ENCODE measurements at regions not wholly inside any gene's neighbourhood (a gene's known extent, or its start where the extent isn't known, plus 50 kb on each side); places are given as distances from the start of the nearest gene placed in this dataset.

DNA sequence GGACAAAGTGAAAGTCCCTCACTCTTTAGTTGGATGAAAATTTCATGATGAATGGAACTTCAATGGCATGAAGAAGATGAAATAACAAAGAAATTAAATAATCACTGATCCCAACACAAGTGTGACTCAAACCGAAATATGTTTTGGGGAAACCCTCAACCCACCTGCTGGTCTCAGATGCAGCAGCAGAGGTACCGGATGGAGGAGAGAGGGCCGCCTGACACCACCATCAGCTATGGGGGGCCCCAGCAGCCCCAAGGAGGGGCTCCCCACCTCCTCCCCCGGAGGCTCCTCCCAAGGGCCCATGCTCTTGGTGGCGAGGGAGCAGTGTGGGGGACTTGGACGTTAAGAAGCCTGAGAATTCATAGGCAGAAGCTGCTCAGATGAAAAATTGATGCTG, 137.2 kb upstream of the ADARB2 start:
- no peaks in the 10 kb centered on the region for H3K4me1 ChIP-seq (ENCODE audit: insufficient read depth, poor library complexity, severe bottlenecking)
- H3K36me3 ChIP-seq (ENCODE audit: low read depth) = no peaks in the 10 kb centered on the region
- ATAC-seq (ENCODE audit: low read depth) = no peak
- TF ChIP-seq, protein P1, sequence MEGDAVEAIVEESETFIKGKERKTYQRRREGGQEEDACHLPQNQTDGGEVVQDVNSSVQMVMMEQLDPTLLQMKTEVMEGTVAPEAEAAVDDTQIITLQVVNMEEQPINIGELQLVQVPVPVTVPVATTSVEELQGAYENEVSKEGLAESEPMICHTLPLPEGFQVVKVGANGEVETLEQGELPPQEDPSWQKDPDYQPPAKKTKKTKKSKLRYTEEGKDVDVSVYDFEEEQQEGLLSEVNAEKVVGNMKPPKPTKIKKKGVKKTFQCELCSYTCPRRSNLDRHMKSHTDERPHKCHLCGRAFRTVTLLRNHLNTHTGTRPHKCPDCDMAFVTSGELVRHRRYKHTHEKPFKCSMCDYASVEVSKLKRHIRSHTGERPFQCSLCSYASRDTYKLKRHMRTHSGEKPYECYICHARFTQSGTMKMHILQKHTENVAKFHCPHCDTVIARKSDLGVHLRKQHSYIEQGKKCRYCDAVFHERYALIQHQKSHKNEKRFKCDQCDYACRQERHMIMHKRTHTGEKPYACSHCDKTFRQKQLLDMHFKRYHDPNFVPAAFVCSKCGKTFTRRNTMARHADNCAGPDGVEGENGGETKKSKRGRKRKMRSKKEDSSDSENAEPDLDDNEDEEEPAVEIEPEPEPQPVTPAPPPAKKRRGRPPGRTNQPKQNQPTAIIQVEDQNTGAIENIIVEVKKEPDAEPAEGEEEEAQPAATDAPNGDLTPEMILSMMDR (IDR thresholded peaks at IDR 0.05; ENCODE audit: poor library complexity, severe bottlenecking) = no peak
- no peaks in the 10 kb centered on the region for H3K9me3 ChIP-seq (ENCODE audit: severe bottlenecking)
- H3K4me3 ChIP-seq (ENCODE audit: severe bottlenecking) = no peak overlapping the region
- H3K27me3 ChIP-seq (ENCODE audit: insufficient read depth, poor library complexity, severe bottlenecking) = no peaks in the 10 kb centered on the region
- H3K27ac ChIP-seq (ENCODE audit: poor library complexity, severe bottlenecking) = no peak overlapping the region
- DNase-seq (ENCODE audit: low spot score) = no peak

DNA sequence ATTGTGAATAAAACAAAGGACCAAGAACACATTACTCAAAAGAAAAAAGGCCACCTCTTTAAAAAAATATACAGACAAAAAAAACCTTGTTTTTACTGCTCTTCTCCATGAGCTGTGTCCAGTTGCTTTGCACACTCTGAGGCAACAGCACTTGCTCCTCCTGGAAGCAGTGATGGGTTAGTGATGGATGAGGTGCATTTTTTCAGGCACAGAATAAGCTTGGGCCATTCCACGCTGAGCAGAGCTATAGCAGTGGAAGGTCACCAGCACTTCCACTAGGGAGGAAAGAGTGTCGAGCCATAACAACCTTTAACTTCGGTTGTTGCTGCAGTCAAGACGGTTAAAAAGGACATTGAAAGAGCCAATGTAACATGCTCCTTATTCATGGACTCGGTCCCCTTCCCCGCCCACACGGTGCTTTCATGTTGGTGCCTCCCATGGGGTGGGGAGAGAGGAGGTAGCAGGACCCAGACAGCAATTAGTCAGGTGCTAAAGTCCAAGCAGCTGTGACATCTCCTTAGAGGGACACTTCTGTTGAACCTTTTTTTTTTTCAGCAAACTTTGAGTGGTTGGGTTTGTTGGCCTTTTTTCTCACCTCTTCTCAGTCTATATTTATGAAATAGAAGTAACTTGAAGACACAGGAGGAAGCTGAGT, 136.5 kb upstream of the ADARB2 start:
- no peak for DNase-seq (ENCODE audit: low spot score)
- no peak overlapping the region for H3K4me3 ChIP-seq (ENCODE audit: severe bottlenecking)
- no peaks in the 10 kb centered on the region for H3K4me1 ChIP-seq (ENCODE audit: insufficient read depth, poor library complexity, severe bottlenecking)
- H3K36me3 ChIP-seq (ENCODE audit: low read depth) = no peaks in the 10 kb centered on the region
- no peak for ATAC-seq (ENCODE audit: low read depth)
- H3K27me3 ChIP-seq (ENCODE audit: insufficient read depth, poor library complexity, severe bottlenecking) = no peaks in the 10 kb centered on the region
- no peak overlapping the region for H3K27ac ChIP-seq (ENCODE audit: poor library complexity, severe bottlenecking)
- H3K9me3 ChIP-seq (ENCODE audit: severe bottlenecking) = no peaks in the 10 kb centered on the region
- TF ChIP-seq, protein P1 (IDR thresholded peaks at IDR 0.05; ENCODE audit: poor library complexity, severe bottlenecking) = no peak

DNA sequence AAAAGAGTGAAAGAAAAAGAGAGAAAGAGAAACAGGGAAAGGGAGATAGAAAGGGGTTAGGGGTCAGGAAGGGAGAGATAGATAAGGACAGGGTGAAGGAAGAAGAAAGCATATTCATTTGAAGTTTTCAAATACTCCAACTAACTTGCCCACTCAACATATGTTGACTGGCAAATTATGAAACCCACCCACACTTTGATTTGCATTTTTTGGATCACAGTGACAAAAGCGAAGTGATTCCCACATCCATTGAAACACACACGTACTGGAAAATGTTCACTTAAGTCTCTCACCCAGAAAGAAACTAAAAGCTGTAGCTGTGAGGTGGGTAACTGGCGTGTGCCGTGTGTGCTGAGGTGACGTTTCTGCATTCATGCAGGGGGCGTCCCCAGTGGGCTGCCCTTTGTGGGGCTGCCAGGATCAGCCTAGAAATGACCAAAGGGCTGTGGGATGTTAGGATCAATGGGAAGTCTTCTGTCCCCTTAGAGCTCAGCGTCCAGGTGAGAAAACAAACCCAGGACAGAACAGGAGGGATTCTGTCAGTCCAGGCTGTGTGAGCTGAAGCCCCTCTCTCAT, 134.9 kb upstream of the ADARB2 start:
- DNase-seq (ENCODE audit: low spot score) (no peak), ATAC-seq (ENCODE audit: low read depth) (no peak)
- H3K9me3 ChIP-seq (ENCODE audit: severe bottlenecking) = no peaks in the 10 kb centered on the region
- no peaks in the 10 kb centered on the region for H3K36me3 ChIP-seq (ENCODE audit: low read depth)
- TF ChIP-seq, protein P1 (IDR thresholded peaks at IDR 0.05; ENCODE audit: poor library complexity, severe bottlenecking) = no peak
- no peaks in the 10 kb centered on the region for H3K27me3 ChIP-seq (ENCODE audit: insufficient read depth, poor library complexity, severe bottlenecking)
- H3K4me1 ChIP-seq (ENCODE audit: insufficient read depth, poor library complexity, severe bottlenecking) = no peaks in the 10 kb centered on the region
- no peak overlapping the region for H3K27ac ChIP-seq (ENCODE audit: poor library complexity, severe bottlenecking)
- no peak overlapping the region for H3K4me3 ChIP-seq (ENCODE audit: severe bottlenecking)

DNA sequence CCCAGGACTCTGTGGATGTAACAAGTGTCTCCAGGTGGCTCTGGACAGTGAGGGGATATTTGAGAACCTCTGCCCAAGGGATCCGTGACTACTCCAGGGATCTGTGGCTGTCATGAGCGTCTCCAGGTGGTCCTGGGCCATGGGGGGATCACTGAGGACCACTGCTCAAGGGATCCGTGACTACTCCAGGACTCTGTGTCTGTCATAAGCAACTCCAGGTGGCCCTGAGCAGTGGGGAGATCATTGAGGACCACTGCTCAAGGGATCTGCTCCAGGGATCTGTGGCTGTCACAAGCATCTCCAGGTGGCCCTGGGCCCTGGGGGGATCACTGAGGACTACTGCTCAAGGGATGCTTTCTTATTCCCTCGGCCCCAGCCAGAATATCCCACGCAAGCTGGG, 133.2 kb upstream of the ADARB2 start:
- no peak overlapping the region for H3K4me3 ChIP-seq (ENCODE audit: severe bottlenecking)
- H3K9me3 ChIP-seq (ENCODE audit: severe bottlenecking) = no peaks in the 10 kb centered on the region
- H3K27ac ChIP-seq (ENCODE audit: poor library complexity, severe bottlenecking) = no peak overlapping the region
- H3K27me3 ChIP-seq (ENCODE audit: insufficient read depth, poor library complexity, severe bottlenecking) = no peaks in the 10 kb centered on the region
- DNase-seq (ENCODE audit: low spot score) = no peak
- H3K36me3 ChIP-seq (ENCODE audit: low read depth) = no peaks in the 10 kb centered on the region
- TF ChIP-seq, protein P1 (IDR thresholded peaks at IDR 0.05; ENCODE audit: poor library complexity, severe bottlenecking) = no peak
- no peak for ATAC-seq (ENCODE audit: low read depth)
- no peaks in the 10 kb centered on the region for H3K4me1 ChIP-seq (ENCODE audit: insufficient read depth, poor library complexity, severe bottlenecking)

DNA sequence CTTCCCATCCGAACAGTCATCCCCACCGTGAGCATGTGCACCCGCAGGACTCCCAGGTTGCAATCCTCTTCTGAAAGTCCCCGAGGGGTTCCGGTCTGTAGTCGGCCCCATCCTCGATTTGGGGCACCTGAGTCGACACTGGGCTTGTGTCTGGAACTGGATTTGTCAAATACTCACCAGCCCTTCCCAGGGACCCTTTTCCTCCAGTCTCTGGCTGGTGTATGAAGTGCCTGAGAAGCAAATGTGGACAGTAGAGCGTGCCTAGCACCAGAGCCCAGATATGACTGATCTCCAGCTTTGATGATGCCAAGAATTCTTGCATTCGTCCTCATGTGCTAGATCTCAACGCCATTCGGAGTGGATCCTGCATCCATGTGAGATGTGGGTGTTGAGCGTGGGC, 132.5 kb upstream of the ADARB2 start:
- TF ChIP-seq, protein P1 (IDR thresholded peaks at IDR 0.05; ENCODE audit: poor library complexity, severe bottlenecking) = no peak

More for the DNA sequence above, 132.5 kb upstream of the ADARB2 start:
- Histone ChIP-seq H3K9me3 (ENCODE audit: severe bottlenecking) (no peaks in the 10 kb centered on the region), H3K4me1 (ENCODE audit: insufficient read depth, poor library complexity, severe bottlenecking) (no peaks in the 10 kb centered on the region), H3K36me3 (ENCODE audit: low read depth) (no peaks in the 10 kb centered on the region), H3K27ac (ENCODE audit: poor library complexity, severe bottlenecking) (no peak overlapping the region), H3K27me3 (ENCODE audit: insufficient read depth, poor library complexity, severe bottlenecking) (no peaks in the 10 kb centered on the region), H3K4me3 (ENCODE audit: severe bottlenecking) (no peak overlapping the region)
- ATAC-seq (ENCODE audit: low read depth) = no peak
- no peak for DNase-seq (ENCODE audit: low spot score)

Measured in RWPE2 (cell line).